Testis (tissue), 2 donors: ENCODE measurements at regions not wholly inside any gene's neighbourhood (a gene's known extent, or its start where the extent isn't known, plus 50 kb on each side); places are given as distances from the start of the nearest gene placed in this dataset.

Experiments
- DNase-seq: peaks from one replicate; pipeline ENCODE4 v3.0.0-alpha.2; 2019
- H3K27ac ChIP-seq, 2 donors: fragments of 200-600 bp; sonication (generic); one replicate each; pipeline ENCODE4 v1.5.1; 2019
- H3K27me3 ChIP-seq: fragments of 200-600 bp; sonication (generic); one replicate; pipeline ENCODE4 v1.5.1; 2019
- H3K36me3 ChIP-seq: fragments of 200-600 bp; sonication (generic); one replicate; pipeline ENCODE4 v1.5.1; 2017; ENCODE audit warnings: low read depth; ENCODE audit errors: missing control alignments
- H3K4me1 ChIP-seq: fragments of 200-600 bp; sonication (generic); one replicate; pipeline ENCODE4 v1.5.1; 2019
- H3K4me3 ChIP-seq, 2 donors: fragments of 200-600 bp; sonication (generic); one replicate each; pipeline ENCODE4 v1.5.1; 2017 to 2019
- H3K9me3 ChIP-seq: fragments of 200-600 bp; sonication (generic); one replicate; pipeline ENCODE4 v1.5.1; 2017
- POLR2A ChIP-seq: fragments of 450-650 bp; IDR thresholded peaks from one replicate; pipeline ENCODE4 v1.6.1; 2017; ENCODE audit warnings: antibody characterized with exemption, mild to moderate bottlenecking, moderate library complexity
- WGBS, 2 donors: methylation state at CpG; one replicate each; pipeline ENCODE4 v1.1.5; 2018; 5-methylcytosine and 5-hydroxymethylcytosine counted together
- intact Hi-C: fragments of 100-400 bp; cut with DNase I; formaldehyde crosslinking; loops from one replicate; pipeline ENCODE4 v1.15.1; 2023; ENCODE audit warnings: low total_unique reads
- TF ChIP-seq, protein P1 (sequence below), 3 experiments: fragments of 450-650 bp in 2 of 3; fragments of 200-600 bp in 1 of 3; sonication (generic) in 1 of 3; IDR thresholded peaks; one replicate each; pipeline ENCODE4 v1.5.1; 2016 to 2019; ENCODE audit warnings: antibody characterized with exemption in 3 of 3, mild to moderate bottlenecking in 2 of 3, moderate library complexity in 1 of 3

DNA sequence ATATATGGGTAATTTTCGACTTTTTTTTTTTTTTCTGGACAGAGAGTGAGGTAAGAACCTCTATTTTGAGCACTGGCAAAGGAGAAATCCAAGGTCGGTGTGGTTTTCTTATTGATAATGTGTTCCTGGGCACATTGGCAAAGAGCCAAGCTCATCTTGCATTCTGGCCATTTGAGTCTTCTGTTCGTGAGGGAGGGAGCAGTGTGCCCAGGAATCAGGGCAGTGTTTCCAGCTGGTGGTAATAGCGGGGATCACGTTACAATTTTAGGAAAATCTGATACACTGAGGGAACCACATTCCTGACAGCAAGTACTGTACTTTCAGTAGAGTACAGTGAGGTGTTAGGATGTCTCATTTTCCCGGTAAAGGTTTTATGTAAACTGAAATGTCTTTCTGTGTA, 442.3 kb upstream of the MAP3K7 start:
- TF ChIP-seq, protein P1, sequence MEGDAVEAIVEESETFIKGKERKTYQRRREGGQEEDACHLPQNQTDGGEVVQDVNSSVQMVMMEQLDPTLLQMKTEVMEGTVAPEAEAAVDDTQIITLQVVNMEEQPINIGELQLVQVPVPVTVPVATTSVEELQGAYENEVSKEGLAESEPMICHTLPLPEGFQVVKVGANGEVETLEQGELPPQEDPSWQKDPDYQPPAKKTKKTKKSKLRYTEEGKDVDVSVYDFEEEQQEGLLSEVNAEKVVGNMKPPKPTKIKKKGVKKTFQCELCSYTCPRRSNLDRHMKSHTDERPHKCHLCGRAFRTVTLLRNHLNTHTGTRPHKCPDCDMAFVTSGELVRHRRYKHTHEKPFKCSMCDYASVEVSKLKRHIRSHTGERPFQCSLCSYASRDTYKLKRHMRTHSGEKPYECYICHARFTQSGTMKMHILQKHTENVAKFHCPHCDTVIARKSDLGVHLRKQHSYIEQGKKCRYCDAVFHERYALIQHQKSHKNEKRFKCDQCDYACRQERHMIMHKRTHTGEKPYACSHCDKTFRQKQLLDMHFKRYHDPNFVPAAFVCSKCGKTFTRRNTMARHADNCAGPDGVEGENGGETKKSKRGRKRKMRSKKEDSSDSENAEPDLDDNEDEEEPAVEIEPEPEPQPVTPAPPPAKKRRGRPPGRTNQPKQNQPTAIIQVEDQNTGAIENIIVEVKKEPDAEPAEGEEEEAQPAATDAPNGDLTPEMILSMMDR (IDR thresholded peaks at IDR 0.05): no peak
- TF ChIP-seq POLR2A: no peak
- Histone ChIP-seq H3K27ac (no peak overlapping the region), H3K27me3 (no peaks in the 10 kb centered on the region), H3K4me1 (no peaks in the 10 kb centered on the region), H3K4me3 (no peak overlapping the region), H3K9me3 (no peaks in the 10 kb centered on the region), H3K36me3 (no peaks in the 10 kb centered on the region)
- peak; percentile 59 for DNase-seq
- 20 to 46% methylated on average over 6 of the region's 6 CpGs for WGBS, 2 donors
- intact Hi-C loops: no loop called here

DNA sequence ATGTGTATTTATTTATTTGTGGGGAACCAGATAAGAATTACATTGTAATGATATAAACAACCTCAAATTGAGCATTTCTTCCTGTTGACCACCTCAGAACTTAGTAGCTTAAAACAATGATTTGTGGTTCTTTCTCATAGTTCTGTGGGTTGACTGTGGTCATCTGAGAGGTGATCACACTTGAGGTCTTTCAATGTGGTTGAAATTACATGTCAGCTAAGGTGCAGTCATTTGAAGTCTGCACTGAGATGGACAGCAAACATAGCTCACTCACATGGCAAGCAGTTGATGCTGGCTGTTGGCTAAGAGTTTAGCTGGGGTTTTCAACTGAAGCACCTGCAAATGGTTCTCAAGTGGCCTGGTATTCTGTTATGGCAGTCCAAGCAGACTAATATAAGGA, 436.7 kb upstream of the MAP3K7 start:
- no peaks in the 10 kb centered on the region for H3K36me3 ChIP-seq
- intact Hi-C loops: no loop called here
- DNase-seq: no peak
- no peak for TF ChIP-seq POLR2A
- TF ChIP-seq, protein P1 (IDR thresholded peaks at IDR 0.05): no peak
- no peaks in the 10 kb centered on the region for H3K4me1 ChIP-seq
- no peak overlapping the region for H3K4me3 ChIP-seq
- no peaks in the 10 kb centered on the region for H3K27me3 ChIP-seq
- no peaks in the 10 kb centered on the region for H3K9me3 ChIP-seq
- H3K27ac ChIP-seq: no peak overlapping the region

DNA sequence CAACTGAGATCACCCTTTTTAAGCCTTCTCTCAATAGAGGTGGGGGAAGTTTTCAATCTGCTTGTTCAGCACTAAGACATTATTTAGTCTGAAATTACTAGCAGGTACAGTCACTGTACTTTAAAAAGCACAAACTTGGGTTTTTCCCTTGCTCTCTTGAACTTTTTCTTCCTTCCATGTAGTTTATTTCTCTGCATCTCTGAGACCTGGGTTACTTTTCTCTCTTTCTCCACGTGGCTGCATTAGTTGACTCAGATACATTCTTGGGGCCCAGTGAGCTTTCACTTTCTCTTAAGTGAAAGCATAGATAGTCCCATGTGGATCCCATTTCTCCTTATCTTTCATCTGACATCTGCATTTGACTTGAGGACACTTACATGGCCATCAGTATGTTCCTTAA, 433.9 kb upstream of the MAP3K7 start:
- Histone ChIP-seq H3K4me3 (no peak overlapping the region), H3K27me3 (no peaks in the 10 kb centered on the region), H3K27ac (no peak overlapping the region), H3K9me3 (no peaks in the 10 kb centered on the region), H3K36me3 (no peaks in the 10 kb centered on the region), H3K4me1 (no peaks in the 10 kb centered on the region)
- WGBS, 2 donors: 61 to 65% methylated on average over 1 of the region's 1 CpG
- DNase-seq: no peak
- TF ChIP-seq, protein P1 (IDR thresholded peaks at IDR 0.05): no peak
- no peak for TF ChIP-seq POLR2A
- intact Hi-C loops: no loop called here

DNA sequence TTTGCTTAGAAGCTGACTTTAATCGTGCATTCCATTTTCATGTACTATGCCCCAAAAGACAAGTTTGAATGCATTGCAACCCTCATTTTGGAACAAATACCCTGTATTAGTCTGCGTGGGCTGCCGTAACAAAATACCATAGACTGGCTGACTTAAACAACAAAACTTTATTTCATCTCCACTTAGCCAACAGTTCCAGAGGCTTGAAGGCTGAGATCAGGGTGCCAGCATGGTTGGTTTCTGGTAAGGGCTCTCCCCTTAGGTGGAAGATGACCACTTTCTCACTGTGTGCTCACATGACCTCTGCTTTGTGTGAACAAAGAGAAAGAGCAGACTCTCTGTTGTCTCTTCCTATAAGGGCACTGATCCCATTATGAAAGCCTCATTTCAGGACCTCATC, 431.7 kb upstream of the MAP3K7 start:
- H3K4me3 ChIP-seq: no peak overlapping the region
- H3K9me3 ChIP-seq: no peaks in the 10 kb centered on the region
- no peaks in the 10 kb centered on the region for H3K4me1 ChIP-seq
- H3K27ac ChIP-seq: no peak overlapping the region
- WGBS, 2 donors: 96 to 98% methylated on average over 3 of the region's 3 CpGs
- no peaks in the 10 kb centered on the region for H3K27me3 ChIP-seq
- no peak for DNase-seq
- intact Hi-C loops: no loop called here
- no peak for TF ChIP-seq POLR2A
- TF ChIP-seq, protein P1 (IDR thresholded peaks at IDR 0.05): no peak
- no peaks in the 10 kb centered on the region for H3K36me3 ChIP-seq

DNA sequence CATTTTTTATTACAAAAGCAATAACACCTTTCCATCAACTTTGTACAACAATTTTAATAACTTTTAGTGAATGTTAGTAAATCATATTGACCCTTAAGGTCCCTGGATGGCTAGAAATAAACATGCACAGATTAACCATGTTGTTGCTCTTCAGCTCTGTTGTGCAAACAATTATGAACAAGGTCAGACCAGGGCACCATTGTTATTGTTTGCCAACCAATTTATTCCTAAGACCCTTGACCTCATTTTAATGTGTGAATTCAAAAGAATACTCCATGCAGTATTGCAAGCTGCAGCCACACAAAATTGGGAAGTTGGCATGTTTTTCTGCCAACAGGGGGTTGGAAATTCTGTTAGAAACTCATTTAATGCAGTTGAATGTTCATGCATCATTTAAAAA, 426.6 kb upstream of the MAP3K7 start:
- Histone ChIP-seq H3K9me3 (no peaks in the 10 kb centered on the region), H3K4me1 (no peaks in the 10 kb centered on the region), H3K4me3 (no peak overlapping the region), H3K27me3 (no peaks in the 10 kb centered on the region), H3K27ac (no peak overlapping the region), H3K36me3 (no peaks in the 10 kb centered on the region)
- TF ChIP-seq, protein P1 (IDR thresholded peaks at IDR 0.05): no peak
- TF ChIP-seq POLR2A: no peak
- DNase-seq: no peak
- intact Hi-C loops: no loop called here
